ENCODE measurements at regions not wholly inside any gene's neighbourhood (a gene's known extent, or its start where the extent isn't known, plus 50 kb on each side); places are given as distances from the start of the nearest gene placed in this dataset.

- TF ChIP-seq CTCF (IDR thresholded peaks at IDR 0.05; ENCODE audit: extremely low read depth, missing control alignments), result no peak
- no peak for DNase-seq (ENCODE audit: low spot score)
These were observed 108.6 kb downstream of the APOB start for GRCh38 chr2:20935168-20935775.

- no peak for DNase-seq (ENCODE audit: low spot score)
- no peak for TF ChIP-seq CTCF (IDR thresholded peaks at IDR 0.05; ENCODE audit: extremely low read depth, missing control alignments)
These were observed 109.6 kb downstream of the APOB start for GRCh38 chr2:20934236-20934635.

- TF ChIP-seq CTCF (IDR thresholded peaks at IDR 0.05; ENCODE audit: extremely low read depth, missing control alignments), result no peak
- no peak for DNase-seq (ENCODE audit: low spot score)
These were observed 110.2 kb downstream of the APOB start for GRCh38 chr2:20933714-20934113.

- TF ChIP-seq CTCF (IDR thresholded peaks at IDR 0.05; ENCODE audit: extremely low read depth, missing control alignments), result no peak
- DNase-seq (ENCODE audit: low spot score), result no peak
These were observed 108.4 kb upstream of the LDAH start for GRCh38 chr2:20931346-20931745.

- no peak for DNase-seq (ENCODE audit: low spot score)
These were observed 108.0 kb upstream of the LDAH start for GRCh38 chr2:20930928-20931327.

GRCh38 chr2:20929721-20930120 is 106.8 kb upstream of the LDAH start:
- no peak for DNase-seq (ENCODE audit: low spot score)
- no peak for TF ChIP-seq CTCF (IDR thresholded peaks at IDR 0.05; ENCODE audit: extremely low read depth, missing control alignments)

More at GRCh38 chr2:20930928-20931327, 108.0 kb upstream of the LDAH start:
- no peak for TF ChIP-seq CTCF (IDR thresholded peaks at IDR 0.05; ENCODE audit: extremely low read depth, missing control alignments)

- DNase-seq (ENCODE audit: low spot score), result no peak
- no peak for TF ChIP-seq CTCF (IDR thresholded peaks at IDR 0.05; ENCODE audit: extremely low read depth, missing control alignments)
These were observed 105.7 kb upstream of the LDAH start for GRCh38 chr2:20928617-20929016.

All from GM20000 (cell line).